IMR-90 (cell line): ENCODE measurements at regions not wholly inside any gene's neighbourhood (a gene's known extent, or its start where the extent isn't known, plus 50 kb on each side); places are given as distances from the start of the nearest gene placed in this dataset.

ENCODE experiments used
- ATAC-seq: fragments of 200-7000 bp; cut with Tn5 transposase; 2 replicates; pipeline ENCODE4 v1.9.1; 2020; ENCODE audit warnings: low read depth, mild to moderate bottlenecking, moderate library complexity
- BruUV-seq: library from RNA; stranded (reverse); fragments of 400-500 nt; replicated peaks from 2 replicates; lab custom pipeline; 2021; lab: Mats Ljungman, UMichigan
- CTCF ChIA-PET: fragments of 300-600 bp; formaldehyde crosslinking; extraction: SDS; loops from one replicate; lab custom pipeline; 2021; ENCODE audit warnings: antibody characterized with exemption; lab: Yijun Ruan, JAX
- POLR2A ChIA-PET: fragments of 300-600 bp; sonication (Branson Sonifier 250); formaldehyde crosslinking; loops from one replicate; lab custom pipeline; 2022; ENCODE audit warnings: antibody characterized with exemption; ENCODE audit not compliant: unreplicated experiment; lab: Charles Lee
- DNase-seq: peaks from one replicate; pipeline ENCODE4 v3.0.0; 2013
- H2AFZ ChIP-seq: replicated peaks from 2 replicates; pipeline ENCODE3; 2013; ENCODE audit warnings: low read length, mild to moderate bottlenecking; ENCODE audit not compliant: poor library complexity
- H2AK5ac ChIP-seq: 2 replicates; pipeline ENCODE4 v1.6.1; 2013; ENCODE audit warnings: low read depth, low read length, inconsistent platforms
- H2AK9ac ChIP-seq: replicated peaks from 2 replicates; pipeline ENCODE3; 2013; ENCODE audit warnings: mild to moderate bottlenecking, low read depth, low read length, moderate library complexity; ENCODE audit not compliant: poor library complexity
- H2BK120ac ChIP-seq: 2 replicates; pipeline ENCODE4 v1.6.1; 2013; ENCODE audit warnings: low read depth, low read length, inconsistent platforms
- H2BK15ac ChIP-seq: 3 replicates; pipeline ENCODE4 v1.6.1; 2013; ENCODE audit warnings: low read depth, low read length, inconsistent platforms
- H2BK20ac ChIP-seq: 2 replicates; pipeline ENCODE4 v1.6.1; 2013; ENCODE audit warnings: low read depth, mild to moderate bottlenecking, inconsistent platforms, low read length, moderate library complexity
- H2BK5ac ChIP-seq: 2 replicates; pipeline ENCODE4 v1.6.1; 2013; ENCODE audit warnings: mild to moderate bottlenecking, low read depth, low read length, inconsistent platforms; ENCODE audit not compliant: poor library complexity, severe bottlenecking
- H3K14ac ChIP-seq: replicated peaks from 2 replicates; pipeline ENCODE4 v1.6.1; 2013; ENCODE audit warnings: low read depth, low read length, inconsistent platforms
- H3K18ac ChIP-seq: 2 replicates; pipeline ENCODE4 v1.6.1; 2013; ENCODE audit warnings: low read depth, low read length, control low read depth
- H3K23ac ChIP-seq: 2 replicates; pipeline ENCODE4 v1.6.1; 2013; ENCODE audit warnings: low read depth, low read length, inconsistent platforms
- H3K27ac ChIP-seq: 2 replicates; pipeline ENCODE4 v1.5.1; 2013; ENCODE audit warnings: mild to moderate bottlenecking, control low read depth, low read length; ENCODE audit not compliant: insufficient read depth
- H3K27me3 ChIP-seq: 2 replicates; pipeline ENCODE4 v1.6.1; 2013; ENCODE audit warnings: low read length; ENCODE audit not compliant: control insufficient read depth, insufficient read depth
- H3K36me3 ChIP-seq: 2 replicates; pipeline ENCODE4 v1.6.1; 2013; ENCODE audit warnings: low read length, mixed read lengths; ENCODE audit not compliant: control insufficient read depth, insufficient read depth
- H3K4ac ChIP-seq: 2 replicates; pipeline ENCODE4 v1.6.1; 2013; ENCODE audit warnings: low read depth, low read length, inconsistent platforms
- H3K4me1 ChIP-seq: 2 replicates; pipeline ENCODE4 v1.6.1; 2013; ENCODE audit warnings: low read length, mixed read lengths; ENCODE audit not compliant: control insufficient read depth, insufficient read depth
- H3K4me2 ChIP-seq: 2 replicates; pipeline ENCODE4 v1.6.1; 2013; ENCODE audit warnings: low read depth, mild to moderate bottlenecking, control low read depth, low read length, moderate library complexity
- H3K4me3 ChIP-seq: 2 replicates; pipeline ENCODE4 v1.5.1; 2013; ENCODE audit warnings: low read depth, mild to moderate bottlenecking, control low read depth, low read length, moderate library complexity; ENCODE audit not compliant: insufficient read depth
- H3K56ac ChIP-seq: 2 replicates; pipeline ENCODE4 v1.6.1; 2013; ENCODE audit warnings: low read length, inconsistent platforms; ENCODE audit not compliant: insufficient read depth; ENCODE audit errors: extremely low read depth
- H3K79me1 ChIP-seq, 2 experiments: 2 replicates each; pipeline ENCODE4 v1.6.1; 2013; ENCODE audit warnings: low read length in 2 of 2, inconsistent platforms in 1 of 2, low read depth in 1 of 2
- H3K9ac ChIP-seq: 2 replicates; pipeline ENCODE4 v1.6.1; 2013; ENCODE audit warnings: low read depth, low read length, control low read depth
- H3K9me1 ChIP-seq: 2 replicates; pipeline ENCODE4 v1.6.1; 2013; ENCODE audit warnings: low read length, inconsistent platforms; ENCODE audit not compliant: insufficient read depth
- H3K9me3 ChIP-seq: 2 replicates; pipeline ENCODE4 v1.6.1; 2013; ENCODE audit warnings: low read length; ENCODE audit not compliant: control insufficient read depth, insufficient read depth
- H4K20me1 ChIP-seq: 2 replicates; pipeline ENCODE4 v1.6.1; 2013; ENCODE audit warnings: low read length, inconsistent platforms; ENCODE audit not compliant: insufficient read depth
- H4K5ac ChIP-seq: 2 replicates; pipeline ENCODE4 v1.6.1; 2013; ENCODE audit warnings: mild to moderate bottlenecking, low read depth, low read length, control low read depth
- H4K8ac ChIP-seq, 2 experiments: 2 replicates each; pipeline ENCODE4 v1.6.1; 2013; ENCODE audit warnings: low read depth in 2 of 2, low read length in 2 of 2, control low read depth in 1 of 2, inconsistent platforms in 1 of 2
- H4K91ac ChIP-seq: 2 replicates; pipeline ENCODE4 v1.6.1; 2013; ENCODE audit warnings: low read depth, low read length, inconsistent platforms; ENCODE audit not compliant: insufficient read depth
- CEBPB ChIP-seq: IDR thresholded peaks from 2 replicates; pipeline ENCODE4 v1.6.1; 2012; ENCODE audit warnings: low read depth, low read length, improper control_type of control experiment
- FOS ChIP-seq: fragments of 150-350 bp; IDR thresholded peaks from 2 replicates; pipeline ENCODE4 v1.6.1; 2016; ENCODE audit warnings: low read depth, low read length
- MAFK ChIP-seq: IDR thresholded peaks from 2 replicates; pipeline ENCODE4 v1.6.1; 2012; ENCODE audit warnings: low read depth, low read length, improper control_type of control experiment
- WGBS, 2 experiments: methylation state at CpG; one replicate each; pipeline versions ENCODE4 v1.1.5 to v1.1.7; 2013; ENCODE audit warnings: missing lambda C conversion rate in 2 of 2; ENCODE audit not compliant: insufficient read length in 1 of 2; ENCODE audit errors: extremely low coverage in 2 of 2; 5-methylcytosine and 5-hydroxymethylcytosine counted together
- dilution Hi-C: fragments of 300-500 bp; cut with HindIII; formaldehyde crosslinking; loops from one replicate; pipeline ENCODE4 v1.14.3; 2018; ENCODE audit warnings: low sequenced_read_pairs; ENCODE audit not compliant: unreplicated experiment
- in situ Hi-C: fragments of 300-500 bp; cut with MboI; formaldehyde crosslinking; loops from 3 replicates; pipeline ENCODE4 v1.14.3; 2019; ENCODE audit warnings: low sequenced_read_pairs, inconsistent platforms, mixed read lengths
- intact Hi-C: fragments of 100-400 bp; cut with micrococcal nuclease; formaldehyde crosslinking; loops from 2 replicates; pipeline ENCODE4 v1.10.0; 2022
- TF ChIP-seq, protein P1 (sequence below): fragments of 150-350 bp; IDR thresholded peaks from 2 replicates; pipeline ENCODE4 v1.6.1; 2017; ENCODE audit warnings: mild to moderate bottlenecking, antibody characterized with exemption, low read length, low read depth

DNA sequence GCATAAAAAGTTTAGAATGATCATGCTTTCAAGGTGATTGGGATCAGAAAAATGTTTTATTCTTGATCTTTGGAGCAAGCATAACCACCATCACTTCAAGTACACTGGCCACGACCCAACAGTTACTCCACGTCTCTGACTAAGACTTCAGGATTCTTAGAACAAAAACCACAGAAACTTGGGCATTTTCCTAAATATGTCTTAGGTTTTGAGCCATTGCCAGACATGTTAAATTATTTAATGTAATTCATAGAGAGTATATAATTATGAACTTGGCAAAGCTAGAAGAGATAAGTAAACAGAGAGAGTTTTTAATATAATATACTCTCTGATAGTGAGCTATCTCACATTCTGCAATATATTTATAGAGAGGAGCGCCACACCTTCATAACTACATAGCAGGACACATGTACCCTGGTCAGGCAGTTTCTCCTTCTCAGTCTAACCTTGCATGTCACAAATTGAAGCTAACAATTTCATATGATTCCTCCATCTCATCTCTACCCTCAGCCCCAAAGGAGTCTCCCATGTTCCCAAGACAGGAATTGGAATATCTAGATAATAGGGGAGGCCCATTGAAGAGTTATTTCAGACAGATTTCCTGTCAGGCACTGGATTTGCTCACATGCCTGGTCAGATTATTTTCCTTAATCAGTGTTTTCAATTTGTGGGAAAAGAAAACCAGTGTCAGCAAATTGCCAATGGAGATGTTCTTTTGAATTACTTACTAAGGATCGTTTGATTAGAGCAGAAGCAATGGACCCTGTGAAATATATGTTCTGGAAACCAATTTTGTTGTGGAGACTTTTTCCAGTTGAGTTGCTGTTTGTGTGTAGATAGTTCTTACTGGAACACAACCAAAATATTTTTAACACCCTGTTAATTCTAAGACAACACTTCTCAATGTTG is 61.7 kb upstream of the GUCY1A1 start:
- peak overlapping the region; percentile 11; the same call in 1 of the 2 replicates for H4K91ac ChIP-seq
- H4K5ac ChIP-seq: peak overlapping the region; percentile 28; the same call in 1 of the 2 replicates
- no CpG with 5 or more reads among the region's 4 CpGs for WGBS, 2 experiments
- H2AFZ ChIP-seq: no peak overlapping the region
- DNase-seq: peak; percentile 93
- peak overlapping the region; percentile 20; the same call in 1 of the 2 replicates for H2BK120ac ChIP-seq
- H2BK15ac ChIP-seq: no peak overlapping the region
- no peak overlapping the region for H2AK9ac ChIP-seq
- peak; percentile 34; the same call in 1 of the 2 replicates for TF ChIP-seq CEBPB
- TF ChIP-seq MAFK: peak; percentile 84
- TF ChIP-seq FOS: peak; percentile 27; the same call in 1 of the 2 replicates
- TF ChIP-seq, protein P1, sequence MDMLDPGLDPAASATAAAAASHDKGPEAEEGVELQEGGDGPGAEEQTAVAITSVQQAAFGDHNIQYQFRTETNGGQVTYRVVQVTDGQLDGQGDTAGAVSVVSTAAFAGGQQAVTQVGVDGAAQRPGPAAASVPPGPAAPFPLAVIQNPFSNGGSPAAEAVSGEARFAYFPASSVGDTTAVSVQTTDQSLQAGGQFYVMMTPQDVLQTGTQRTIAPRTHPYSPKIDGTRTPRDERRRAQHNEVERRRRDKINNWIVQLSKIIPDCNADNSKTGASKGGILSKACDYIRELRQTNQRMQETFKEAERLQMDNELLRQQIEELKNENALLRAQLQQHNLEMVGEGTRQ: no peak
- H2AK5ac ChIP-seq: no peak overlapping the region
- H3K27me3 ChIP-seq: no peaks in the 10 kb centered on the region
- dilution Hi-C loops (no loop called here), in situ Hi-C loops (no loop called here), intact Hi-C loops (no loop called here)
- ChIA-PET CTCF (no interaction called here), POLR2A (no interaction called here)
- peak overlapping the region; percentile 69 for H2BK20ac ChIP-seq
- H3K9me3 ChIP-seq: no peaks in the 10 kb centered on the region
- peak overlapping the region; percentile 60; the same call in 1 of the 2 replicates for H3K18ac ChIP-seq
- peak overlapping the region; percentile 26; the same call in 1 of the 2 replicates for H3K4ac ChIP-seq
- no peak overlapping the region for H2BK5ac ChIP-seq
- no peaks in the 10 kb centered on the region for H3K36me3 ChIP-seq
- no peak overlapping the region for H3K4me3 ChIP-seq
- no peak overlapping the region for H3K14ac ChIP-seq
- no peak overlapping the region; the same call in 1 of the 2 replicates for H3K27ac ChIP-seq
- no peaks in the 10 kb centered on the region for H4K20me1 ChIP-seq
- H3K23ac ChIP-seq: no peak overlapping the region
- H3K79me1 ChIP-seq: no peaks in the 10 kb centered on the region
- H3K56ac ChIP-seq: no peak overlapping the region
- peak; percentile 85 for ATAC-seq
- H3K4me1 ChIP-seq: peaks cover 3% of the 10 kb centered on the region; the same call in 1 of the 2 replicates
- no peak overlapping the region for H4K8ac ChIP-seq
- H3K9me1 ChIP-seq: no peaks in the 10 kb centered on the region
- no peak overlapping the region for H3K9ac ChIP-seq
- H3K4me2 ChIP-seq: no peak overlapping the region
- BruUV-seq: no TSS peak
